ENCODE measurements at regions not wholly inside any gene's neighbourhood (a gene's known extent, or its start where the extent isn't known, plus 50 kb on each side); places are given as distances from the start of the nearest gene placed in this dataset.

- H3K36me3 ChIP-seq, result no peaks in the 10 kb centered on the region
- intact Hi-C loops (cut with DNase I), result no loop called here
- H3K27ac ChIP-seq, result no peak overlapping the region
- no peaks in the 10 kb centered on the region for H3K4me1 ChIP-seq
- TF ChIP-seq POLR2A (IDR thresholded peaks at IDR 0.05) (no peak), CTCF (IDR thresholded peaks at IDR 0.05) (no peak)
- WGBS, 4 donors, result 63 to 76% (median 69%) methylated on average over 3 of the region's 3 CpGs
- peaks cover 0 to 7% (median 0%) of the 10 kb centered on the region in 9 donors for H3K27me3 ChIP-seq
- DNase-seq (no peak), ATAC-seq (no peak)
- H3K9me3 ChIP-seq, result no peaks in the 10 kb centered on the region
- H3K4me3 ChIP-seq, result no peak overlapping the region
Observed at GRCh38 chr1:88014131-88014530, 669.9 kb upstream of the PKN2 start.

- WGBS, 4 donors, result 47 to 63% (median 55%) methylated on average over 3 of the region's 3 CpGs
- intact Hi-C loops (cut with DNase I), result no loop called here
Observed at GRCh38 chr1:88016947-88017346, 667.1 kb upstream of the PKN2 start.

GRCh38 chr1:88021529-88021928 is 662.5 kb upstream of the PKN2 start:
- H3K9me3 ChIP-seq, result no peaks in the 10 kb centered on the region
- no peaks in the 10 kb centered on the region for H3K27me3 ChIP-seq
- ATAC-seq (no peak), DNase-seq (no peak)
- H3K4me3 ChIP-seq, result no peak overlapping the region
- no peaks in the 10 kb centered on the region for H3K36me3 ChIP-seq
- no peak for TF ChIP-seq CTCF (IDR thresholded peaks at IDR 0.05)
- TF ChIP-seq POLR2A (IDR thresholded peaks at IDR 0.05), result no peak
- no peaks in the 10 kb centered on the region for H3K4me1 ChIP-seq
- no peak overlapping the region for H3K27ac ChIP-seq
- 0 to 93% (median 2%) methylated on average over 1 of the region's 1 CpG for WGBS, 4 donors
- intact Hi-C loops (cut with DNase I), result no loop called here

More at GRCh38 chr1:88016947-88017346, 667.1 kb upstream of the PKN2 start:
- H3K36me3 ChIP-seq, result no peaks in the 10 kb centered on the region
- H3K27ac ChIP-seq, result no peak overlapping the region
- no peaks in the 10 kb centered on the region for H3K27me3 ChIP-seq
- no peak overlapping the region for H3K4me3 ChIP-seq
- DNase-seq (no peak), ATAC-seq (no peak)
- TF ChIP-seq CTCF (IDR thresholded peaks at IDR 0.05), result no peak
- H3K9me3 ChIP-seq, result no peaks in the 10 kb centered on the region
- H3K4me1 ChIP-seq, result no peaks in the 10 kb centered on the region

- intact Hi-C loops (cut with DNase I), result no loop called here
- WGBS, 4 donors, result 79 to 84% (median 82%) methylated on average over 4 of the region's 4 CpGs
- H3K27me3 ChIP-seq, result no peaks in the 10 kb centered on the region
- no peak for TF ChIP-seq CTCF (IDR thresholded peaks at IDR 0.05)
- H3K4me1 ChIP-seq, result no peaks in the 10 kb centered on the region
- H3K9me3 ChIP-seq, result no peaks in the 10 kb centered on the region
- DNase-seq (no peak), ATAC-seq (no peak)
- H3K36me3 ChIP-seq, result no peaks in the 10 kb centered on the region
- H3K4me3 ChIP-seq, result no peak overlapping the region
- H3K27ac ChIP-seq, result no peak overlapping the region
Observed at GRCh38 chr1:88022516-88022915, 661.6 kb upstream of the PKN2 start.
